PC-3 (cell line): ENCODE measurements at regions not wholly inside any gene's neighbourhood (a gene's known extent, or its start where the extent isn't known, plus 50 kb on each side); places are given as distances from the start of the nearest gene placed in this dataset.
A peak's percentile ranks its signal among the peaks of the same experiment; 100 is the strongest.

Experiments used
- ATAC-seq: fragments of 200-7000 bp; cut with Tn5 transposase; 2 replicates; pipeline ENCODE4 v1.9.1; 2020; ENCODE audit warnings: mild to moderate bottlenecking, moderate library complexity
- BruUV-seq: library from RNA; stranded (reverse); fragments of 400-500 nt; replicated peaks from 2 replicates; lab custom pipeline; 2021; lab: Mats Ljungman, UMichigan
- CTCF ChIA-PET: fragments of 300-600 bp; sonication (Branson Sonifier 250); formaldehyde crosslinking; loops from one replicate; lab custom pipeline; 2022; ENCODE audit warnings: antibody characterized with exemption; lab: Charles Lee
- POLR2A ChIA-PET: fragments of 300-600 bp; sonication (Branson Sonifier 250); formaldehyde crosslinking; loops from one replicate; lab custom pipeline; 2022; ENCODE audit warnings: antibody characterized with exemption; ENCODE audit not compliant: unreplicated experiment; lab: Charles Lee
- DNase-seq: peaks from one replicate; pipeline ENCODE4 v3.0.0-alpha.2; 2015
- H2AFZ ChIP-seq: fragments of 300-600 bp; sonication (generic); 2 replicates; pipeline ENCODE4 v1.6.0; 2016; ENCODE audit warnings: antibody characterized with exemption, low read length
- H3F3A ChIP-seq: fragments of 300-600 bp; sonication (generic); one replicate; pipeline ENCODE4 v1.6.0; 2017; ENCODE audit warnings: antibody characterized with exemption, low read length, control low read depth, mild to moderate bottlenecking; ENCODE audit not compliant: unreplicated experiment
- H3K27ac ChIP-seq: fragments of 300-600 bp; sonication (generic); 2 replicates; pipeline ENCODE4 v1.5.1; 2016; ENCODE audit warnings: mild to moderate bottlenecking, low read length
- H3K27me3 ChIP-seq: fragments of 300-600 bp; sonication (generic); 2 replicates; pipeline ENCODE4 v1.6.1; 2016; ENCODE audit warnings: low read length, mixed read lengths
- H3K36me3 ChIP-seq: fragments of 300-600 bp; sonication (generic); 2 replicates; pipeline ENCODE4 v1.6.1; 2016; ENCODE audit warnings: low read depth, mixed run types, low read length, mixed read lengths
- H3K4me1 ChIP-seq: fragments of 300-600 bp; sonication (generic); 2 replicates; pipeline ENCODE4 v1.5.1; 2016; ENCODE audit warnings: low read length; ENCODE audit not compliant: insufficient read depth
- H3K4me2 ChIP-seq: fragments of 300-600 bp; sonication (generic); 2 replicates; pipeline ENCODE4 v1.6.0; 2016; ENCODE audit warnings: low read length
- H3K4me3 ChIP-seq: fragments of 300-600 bp; sonication (generic); 2 replicates; pipeline ENCODE4 v1.5.1; 2016; ENCODE audit warnings: mild to moderate bottlenecking, low read length, mixed read lengths
- H3K79me2 ChIP-seq: fragments of 300-600 bp; sonication (generic); 2 replicates; pipeline ENCODE4 v1.6.1; 2017; ENCODE audit warnings: low read length, mixed read lengths
- H3K9ac ChIP-seq: fragments of 300-600 bp; sonication (generic); 2 replicates; pipeline ENCODE4 v1.6.0; 2016; ENCODE audit warnings: mild to moderate bottlenecking, low read length
- H3K9me2 ChIP-seq: fragments of 300-600 bp; sonication (generic); replicated peaks from 2 replicates; pipeline ENCODE4 v1.6.1; 2016; ENCODE audit warnings: mixed run types, low read length, mixed read lengths
- H3K9me3 ChIP-seq: fragments of 300-600 bp; sonication (generic); 2 replicates; pipeline ENCODE4 v1.6.1; 2016; ENCODE audit warnings: low read length, mixed read lengths
- H4K20me1 ChIP-seq: fragments of 300-600 bp; sonication (generic); 2 replicates; pipeline ENCODE4 v1.6.1; 2016; ENCODE audit warnings: low read length, mixed read lengths
- CTCF ChIP-seq: fragments of 300-600 bp; sonication (generic); conservative IDR thresholded peaks from 2 replicates; pipeline ENCODE4 v1.5.1; 2017; ENCODE audit warnings: antibody characterized with exemption, low read depth, mild to moderate bottlenecking, low read length
- EZH2 ChIP-seq: fragments of 300-600 bp; sonication (generic); IDR thresholded peaks from one replicate; pipeline ENCODE4 v1.6.1; 2017; ENCODE audit warnings: antibody characterized with exemption, mild to moderate bottlenecking, low read length; ENCODE audit not compliant: unreplicated experiment
- EZH2phosphoT487 ChIP-seq: fragments of 300-600 bp; sonication (generic); IDR thresholded peaks from 2 replicates; pipeline ENCODE4 v1.6.1; 2018; ENCODE audit warnings: mild to moderate bottlenecking, antibody characterized with exemption, low read length, borderline replicate concordance
- intact Hi-C: fragments of 100-400 bp; cut with micrococcal nuclease; formaldehyde crosslinking; loops from 2 replicates; pipeline ENCODE4 v1.9.0; 2023

GRCh38 chrX:74132280-74132679, 171.7 kb upstream of the ZCCHC13 start:
- ChIA-PET CTCF (no interaction called here), POLR2A (no interaction called here)
- no peaks in the 10 kb centered on the region for H3K9me3 ChIP-seq
- H2AFZ ChIP-seq, result no peak overlapping the region
- no TSS peak for BruUV-seq
- no peak overlapping the region for H3K4me3 ChIP-seq
- no peak overlapping the region for H3K9ac ChIP-seq
- DNase-seq (no peak), ATAC-seq (no peak)
- no peak overlapping the region for H3K4me2 ChIP-seq
- H3F3A ChIP-seq, result no peaks in the 10 kb centered on the region
- H3K36me3 ChIP-seq, result no peaks in the 10 kb centered on the region
- TF ChIP-seq EZH2phosphoT487, result no peak
- TF ChIP-seq EZH2, result no peak
- TF ChIP-seq CTCF, result no peak
- intact Hi-C loops, result no loop called here
- H3K27me3 ChIP-seq, result no peaks in the 10 kb centered on the region
- H3K27ac ChIP-seq, result no peak overlapping the region
- H3K4me1 ChIP-seq, result no peaks in the 10 kb centered on the region
- no peaks in the 10 kb centered on the region for H4K20me1 ChIP-seq
- no peaks in the 10 kb centered on the region for H3K79me2 ChIP-seq
- no peaks in the 10 kb centered on the region for H3K9me2 ChIP-seq

- peak overlapping the region; percentile 85 for H3K4me2 ChIP-seq
- peak; percentile 79 for DNase-seq
- intact Hi-C loops, result no loop called here
- peak overlapping the region; percentile 70 for H3K27ac ChIP-seq
- peak overlapping the region; percentile 50; the same call in 1 of the 2 replicates for H3K4me3 ChIP-seq
- no peaks in the 10 kb centered on the region for H3K27me3 ChIP-seq
- peak overlapping the region; percentile 83 for H2AFZ ChIP-seq
- POLR2A ChIA-PET, result interaction anchor here (0.7 kb wide), 1 partner anchor 51 kb away, joined by 4 read pairs; no protein-coding TSS in a partner anchor
- TF ChIP-seq CTCF, result no peak
- TF ChIP-seq EZH2phosphoT487, result no peak
- no peaks in the 10 kb centered on the region for H3K79me2 ChIP-seq
- peaks cover 21% of the 10 kb centered on the region for H3K4me1 ChIP-seq
- H3K9me3 ChIP-seq, result no peaks in the 10 kb centered on the region
- no peaks in the 10 kb centered on the region for H3K36me3 ChIP-seq
- BruUV-seq, result no TSS peak
- peak overlapping the region; percentile 15; the same call in 1 of the 2 replicates for H3K9ac ChIP-seq
- no peaks in the 10 kb centered on the region for H3F3A ChIP-seq
- no peaks in the 10 kb centered on the region for H4K20me1 ChIP-seq
- CTCF ChIA-PET, result interaction anchor here (0.5 kb wide), 1 partner anchor 110 kb away, joined by 3 read pairs; no protein-coding TSS in a partner anchor
- no peaks in the 10 kb centered on the region for H3K9me2 ChIP-seq
- ATAC-seq, result peak; percentile 98
Measured at GRCh38 chrX:74119016-74119910, 184.7 kb upstream of the ZCCHC13 start.
